SK-N-SH (cell line): ENCODE measurements at regions not wholly inside any gene's neighbourhood (a gene's known extent, or its start where the extent isn't known, plus 50 kb on each side); places are given as distances from the start of the nearest gene placed in this dataset.

Source experiments
- CTCF ChIA-PET: fragments of 300-600, 350-600 bp; formaldehyde crosslinking; extraction: SDS; loops from one replicate; lab custom pipeline; 2021; lab: Yijun Ruan, JAX
- POLR2A ChIA-PET: fragments of 350-600 bp; sonication (Branson Sonifier 250); formaldehyde crosslinking; extraction: SDS; loops from one replicate; lab custom pipeline; 2020; ENCODE audit warnings: antibody characterized with exemption, inconsistent platforms; lab: Yijun Ruan, JAX
- DNase-seq: peaks from one replicate; pipeline ENCODE4 v3.0.0; 2012
- H2AFZ ChIP-seq: fragments of 200-600 bp; sonication (generic); 2 replicates; pipeline ENCODE4 v1.8.1; 2016; ENCODE audit warnings: antibody characterized with exemption, mild to moderate bottlenecking, low read depth
- H3F3A ChIP-seq: fragments of 200-600 bp; sonication (generic); replicated peaks from 2 replicates; pipeline ENCODE3; 2016; ENCODE audit warnings: antibody characterized with exemption, mild to moderate bottlenecking; ENCODE audit not compliant: insufficient read depth
- H3K27ac ChIP-seq, 2 experiments: fragments of 200-500 bp in 1 of 2; fragments of 200-600 bp in 1 of 2; sonication (Bioruptor generic) in 1 of 2; sonication (generic), shearing (Covaris generic) in 1 of 2; 2 replicates each; pipeline versions ENCODE4 v1.5.1 to v1.6.1; 2014 to 2016; ENCODE audit warnings: low read depth in 2 of 2, inconsistent platforms in 1 of 2, low read length in 1 of 2, mild to moderate bottlenecking in 1 of 2, mixed read lengths in 1 of 2
- H3K27me3 ChIP-seq: fragments of 200-600 bp; sonication (generic), shearing (Covaris generic); 2 replicates; pipeline ENCODE4 v1.6.1; 2016; ENCODE audit warnings: mixed run types; ENCODE audit not compliant: insufficient read depth
- H3K36me3 ChIP-seq, 2 experiments: fragments of 200-500 bp in 1 of 2; fragments of 200-600 bp in 1 of 2; sonication (Bioruptor generic) in 1 of 2; sonication (generic) in 1 of 2; replicated peaks in 1 of 2; 2 replicates each; pipeline versions ENCODE3 to v1.5.1; 2014 to 2016; ENCODE audit warnings: low read length in 1 of 2, mild to moderate bottlenecking in 1 of 2; ENCODE audit not compliant: insufficient read depth in 2 of 2, control insufficient read depth in 1 of 2
- H3K4me1 ChIP-seq, 2 experiments: fragments of 200-500 bp in 1 of 2; fragments of 200-600 bp in 1 of 2; sonication (Bioruptor generic) in 1 of 2; sonication (generic), shearing (Covaris generic) in 1 of 2; 2 replicates each; pipeline versions ENCODE4 v1.5.1 to v1.6.1; 2014 to 2016; ENCODE audit warnings: low read depth in 1 of 2, low read length in 1 of 2, mixed run types in 1 of 2; ENCODE audit not compliant: insufficient read depth in 2 of 2, control insufficient read depth in 1 of 2
- H3K4me2 ChIP-seq: fragments of 200-600 bp; sonication (generic), shearing (Covaris generic); 2 replicates; pipeline ENCODE4 v1.6.1; 2017; ENCODE audit warnings: mixed run types
- H3K4me3 ChIP-seq, 2 experiments: fragments of 200-500 bp in 1 of 2; fragments of 200-600 bp in 1 of 2; sonication (Bioruptor generic) in 1 of 2; sonication (generic), shearing (Covaris generic) in 1 of 2; 2 replicates each; pipeline versions ENCODE4 v1.5.1 to v1.8.1; 2014 to 2016; ENCODE audit warnings: low read depth in 2 of 2, inconsistent platforms in 1 of 2, low read length in 1 of 2, mild to moderate bottlenecking in 1 of 2, mixed read lengths in 1 of 2, moderate library complexity in 1 of 2
- H3K79me2 ChIP-seq: fragments of 200-600 bp; sonication (generic); 2 replicates; pipeline ENCODE4 v1.8.1; 2017; ENCODE audit warnings: mild to moderate bottlenecking; ENCODE audit not compliant: insufficient read depth
- H3K9ac ChIP-seq: fragments of 200-600 bp; sonication (generic); 2 replicates; pipeline ENCODE4 v1.6.1; 2017; ENCODE audit warnings: mixed run types
- H3K9me2 ChIP-seq: fragments of 200-600 bp; sonication (generic); 2 replicates; pipeline ENCODE4 v1.6.1; 2017; ENCODE audit warnings: mixed run types
- H3K9me3 ChIP-seq: fragments of 200-600 bp; sonication (generic); 2 replicates; pipeline ENCODE4 v1.6.1; 2017; ENCODE audit warnings: mixed run types, mild to moderate bottlenecking, moderate library complexity
- H4K20me1 ChIP-seq: fragments of 200-600 bp; sonication (generic); 2 replicates; pipeline ENCODE4 v1.6.1; 2017; ENCODE audit warnings: mild to moderate bottlenecking, mixed run types; ENCODE audit not compliant: insufficient read depth
- CHD2 ChIP-seq: fragments of 150-350 bp; IDR thresholded peaks from 2 replicates; pipeline ENCODE4 v1.6.1; 2018; ENCODE audit warnings: low read length; ENCODE audit not compliant: partially characterized antibody
- EZH2phosphoT487 ChIP-seq: fragments of 200-600 bp; sonication (generic); IDR thresholded peaks from 2 replicates; pipeline ENCODE4 v1.6.1; 2017; ENCODE audit warnings: low read depth, mixed run types, mild to moderate bottlenecking, antibody characterized with exemption, moderate library complexity, borderline replicate concordance
- GABPA ChIP-seq: IDR thresholded peaks from 2 replicates; pipeline ENCODE4 v1.4.0; 2012; ENCODE audit warnings: low read depth, mild to moderate bottlenecking
- GATA2 ChIP-seq: sonication (generic); formaldehyde crosslinking; IDR thresholded peaks from 2 replicates; pipeline ENCODE4 v1.5.0; 2020; ENCODE audit warnings: mild to moderate bottlenecking, missing genetic modification reagents
- MXI1 ChIP-seq: IDR thresholded peaks from 2 replicates; pipeline ENCODE4 v1.6.1; 2012; ENCODE audit warnings: mild to moderate bottlenecking, low read depth, low read length, improper control_type of control experiment
- POLR2AphosphoS5 ChIP-seq: IDR thresholded peaks from 2 replicates; pipeline ENCODE4 v1.6.1; 2012; ENCODE audit warnings: low read depth, low read length
- RAD21 ChIP-seq: IDR thresholded peaks from 2 replicates; pipeline ENCODE4 v1.6.1; 2012; ENCODE audit warnings: mild to moderate bottlenecking, low read length
- RFX5 ChIP-seq: IDR thresholded peaks from 2 replicates; pipeline ENCODE4 v1.6.1; 2012; ENCODE audit warnings: mild to moderate bottlenecking, improper control_type of control experiment, low read length
- TEAD4 ChIP-seq: IDR thresholded peaks from 2 replicates; pipeline ENCODE4 v1.4.0; 2012; ENCODE audit warnings: mild to moderate bottlenecking, borderline replicate concordance; ENCODE audit not compliant: insufficient read depth
- WGBS: methylation state at CpG from one replicate; pipeline ENCODE4 v1.1.6; 2017; ENCODE audit warnings: low lambda C conversion rate; 5-methylcytosine and 5-hydroxymethylcytosine counted together
- TF ChIP-seq, protein P1 (sequence below): IDR thresholded peaks from 2 replicates; pipeline ENCODE4 v1.4.0; 2012; ENCODE audit warnings: low read depth, borderline replicate concordance
- TF ChIP-seq, protein P2 (sequence below): fragments of 150-350 bp; IDR thresholded peaks from 2 replicates; pipeline ENCODE4 v1.6.1; 2016; ENCODE audit warnings: mild to moderate bottlenecking, low read depth, low read length
- TF ChIP-seq, protein P3 (sequence below): fragments of 200-600 bp; sonication (generic); IDR thresholded peaks from 2 replicates; pipeline ENCODE4 v1.6.1; 2017; ENCODE audit warnings: antibody characterized with exemption, mild to moderate bottlenecking, moderate library complexity

DNA sequence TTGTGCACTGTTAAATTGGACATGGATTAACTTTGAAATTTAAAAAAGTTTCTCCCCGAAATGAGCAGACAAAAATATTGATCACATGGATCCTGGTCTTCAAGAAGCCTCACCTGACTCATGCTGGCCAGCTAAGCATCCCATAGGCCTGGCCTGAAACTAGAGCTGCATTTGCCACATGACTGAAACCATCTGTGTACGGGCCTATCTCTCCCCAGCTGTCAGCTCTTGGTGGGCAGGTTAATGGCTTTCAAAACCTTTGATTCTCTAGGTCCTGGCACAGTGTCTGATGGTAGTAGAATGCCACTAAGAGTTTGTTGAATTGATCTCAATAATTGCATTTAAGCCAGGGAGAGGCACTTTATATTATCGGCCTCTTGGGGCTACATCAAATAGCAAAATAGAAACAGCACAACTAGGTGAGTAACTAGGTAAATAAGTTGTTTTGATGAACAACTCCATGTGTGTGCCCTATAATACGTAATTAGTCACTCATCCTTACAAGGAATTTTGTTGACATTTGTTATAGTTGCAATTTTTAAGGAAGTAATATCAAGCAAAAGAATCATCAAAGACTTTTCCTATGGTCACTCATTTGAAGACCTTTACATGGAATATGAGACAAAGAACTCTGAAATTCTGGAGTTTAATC is 251.1 kb downstream of the SP3 start:
- Histone ChIP-seq H3K4me3 (no peak overlapping the region), H2AFZ (no peak overlapping the region), H3K4me1 (no peaks in the 10 kb centered on the region), H3K4me2 (no peak overlapping the region), H3K27me3 (no peaks in the 10 kb centered on the region), H3F3A (no peaks in the 10 kb centered on the region), H3K79me2 (no peaks in the 10 kb centered on the region), H3K27ac (no peak overlapping the region), H3K9me3 (no peaks in the 10 kb centered on the region), H4K20me1 (no peaks in the 10 kb centered on the region), H3K9me2 (no peaks in the 10 kb centered on the region), H3K36me3 (no peaks in the 10 kb centered on the region), H3K9ac (no peak overlapping the region)
- ChIA-PET CTCF (no interaction called here), POLR2A (no interaction called here)
- WGBS, result 26% methylated on average over 4 of the region's 4 CpGs
- no peak for DNase-seq
- TF ChIP-seq EZH2phosphoT487, result no peak
- TF ChIP-seq, protein P1, sequence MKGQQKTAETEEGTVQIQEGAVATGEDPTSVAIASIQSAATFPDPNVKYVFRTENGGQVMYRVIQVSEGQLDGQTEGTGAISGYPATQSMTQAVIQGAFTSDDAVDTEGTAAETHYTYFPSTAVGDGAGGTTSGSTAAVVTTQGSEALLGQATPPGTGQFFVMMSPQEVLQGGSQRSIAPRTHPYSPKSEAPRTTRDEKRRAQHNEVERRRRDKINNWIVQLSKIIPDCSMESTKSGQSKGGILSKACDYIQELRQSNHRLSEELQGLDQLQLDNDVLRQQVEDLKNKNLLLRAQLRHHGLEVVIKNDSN, result no peak
- no peak for TF ChIP-seq TEAD4
- TF ChIP-seq RAD21, result no peak
- no peak for TF ChIP-seq RFX5

DNA sequence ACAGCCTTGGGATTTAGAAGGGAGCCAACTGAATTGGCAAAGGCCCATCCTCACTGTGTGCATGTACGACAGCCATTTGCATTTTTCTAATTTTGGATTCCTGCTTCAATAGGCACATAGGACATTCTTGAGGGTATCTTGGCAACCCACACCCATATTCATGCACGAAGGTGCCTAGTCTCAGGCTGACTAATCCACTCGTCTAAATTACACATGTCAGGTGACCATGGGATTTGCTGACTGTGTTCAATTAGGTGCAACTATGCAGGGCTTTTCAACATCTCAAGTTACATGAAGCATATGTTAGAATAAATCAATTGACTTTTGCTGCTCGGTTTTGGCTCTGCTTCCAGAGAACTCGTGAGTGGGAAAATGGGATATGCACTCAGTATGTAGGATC is 249.7 kb downstream of the SP3 start:
- TF ChIP-seq MXI1 (no peak), GATA2 (CRISPR knock-in tag) (no peak), GABPA (no peak), CHD2 (no peak), POLR2AphosphoS5 (no peak)
- TF ChIP-seq, protein P2, sequence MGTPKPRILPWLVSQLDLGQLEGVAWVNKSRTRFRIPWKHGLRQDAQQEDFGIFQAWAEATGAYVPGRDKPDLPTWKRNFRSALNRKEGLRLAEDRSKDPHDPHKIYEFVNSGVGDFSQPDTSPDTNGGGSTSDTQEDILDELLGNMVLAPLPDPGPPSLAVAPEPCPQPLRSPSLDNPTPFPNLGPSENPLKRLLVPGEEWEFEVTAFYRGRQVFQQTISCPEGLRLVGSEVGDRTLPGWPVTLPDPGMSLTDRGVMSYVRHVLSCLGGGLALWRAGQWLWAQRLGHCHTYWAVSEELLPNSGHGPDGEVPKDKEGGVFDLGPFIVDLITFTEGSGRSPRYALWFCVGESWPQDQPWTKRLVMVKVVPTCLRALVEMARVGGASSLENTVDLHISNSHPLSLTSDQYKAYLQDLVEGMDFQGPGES, result no peak
- TF ChIP-seq, protein P3, sequence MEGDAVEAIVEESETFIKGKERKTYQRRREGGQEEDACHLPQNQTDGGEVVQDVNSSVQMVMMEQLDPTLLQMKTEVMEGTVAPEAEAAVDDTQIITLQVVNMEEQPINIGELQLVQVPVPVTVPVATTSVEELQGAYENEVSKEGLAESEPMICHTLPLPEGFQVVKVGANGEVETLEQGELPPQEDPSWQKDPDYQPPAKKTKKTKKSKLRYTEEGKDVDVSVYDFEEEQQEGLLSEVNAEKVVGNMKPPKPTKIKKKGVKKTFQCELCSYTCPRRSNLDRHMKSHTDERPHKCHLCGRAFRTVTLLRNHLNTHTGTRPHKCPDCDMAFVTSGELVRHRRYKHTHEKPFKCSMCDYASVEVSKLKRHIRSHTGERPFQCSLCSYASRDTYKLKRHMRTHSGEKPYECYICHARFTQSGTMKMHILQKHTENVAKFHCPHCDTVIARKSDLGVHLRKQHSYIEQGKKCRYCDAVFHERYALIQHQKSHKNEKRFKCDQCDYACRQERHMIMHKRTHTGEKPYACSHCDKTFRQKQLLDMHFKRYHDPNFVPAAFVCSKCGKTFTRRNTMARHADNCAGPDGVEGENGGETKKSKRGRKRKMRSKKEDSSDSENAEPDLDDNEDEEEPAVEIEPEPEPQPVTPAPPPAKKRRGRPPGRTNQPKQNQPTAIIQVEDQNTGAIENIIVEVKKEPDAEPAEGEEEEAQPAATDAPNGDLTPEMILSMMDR, result no peak
- DNase-seq, result no peak

More for the DNA sequence above, 249.7 kb downstream of the SP3 start:
- H2AFZ ChIP-seq, result no peak overlapping the region
- 31% methylated on average over 5 of the region's 5 CpGs for WGBS
- no peaks in the 10 kb centered on the region; a peak in 1 of 4 replicates for H3K4me1 ChIP-seq
- no peak overlapping the region for H3K4me2 ChIP-seq
- no peaks in the 10 kb centered on the region for H3F3A ChIP-seq
- H3K79me2 ChIP-seq, result no peaks in the 10 kb centered on the region
- no peaks in the 10 kb centered on the region for H3K27me3 ChIP-seq
- H3K4me3 ChIP-seq, result no peak overlapping the region
- no peaks in the 10 kb centered on the region for H3K9me2 ChIP-seq
- CTCF ChIA-PET, result no interaction called here
- H3K36me3 ChIP-seq, result no peaks in the 10 kb centered on the region
- no peaks in the 10 kb centered on the region for H3K9me3 ChIP-seq
- H4K20me1 ChIP-seq, result no peaks in the 10 kb centered on the region
- POLR2A ChIA-PET, result no interaction called here
- no peak overlapping the region for H3K27ac ChIP-seq
- H3K9ac ChIP-seq, result no peak overlapping the region
